ENCODE measurements at regions not wholly inside any gene's neighbourhood (a gene's known extent, or its start where the extent isn't known, plus 50 kb on each side); places are given as distances from the start of the nearest gene placed in this dataset.

DNA sequence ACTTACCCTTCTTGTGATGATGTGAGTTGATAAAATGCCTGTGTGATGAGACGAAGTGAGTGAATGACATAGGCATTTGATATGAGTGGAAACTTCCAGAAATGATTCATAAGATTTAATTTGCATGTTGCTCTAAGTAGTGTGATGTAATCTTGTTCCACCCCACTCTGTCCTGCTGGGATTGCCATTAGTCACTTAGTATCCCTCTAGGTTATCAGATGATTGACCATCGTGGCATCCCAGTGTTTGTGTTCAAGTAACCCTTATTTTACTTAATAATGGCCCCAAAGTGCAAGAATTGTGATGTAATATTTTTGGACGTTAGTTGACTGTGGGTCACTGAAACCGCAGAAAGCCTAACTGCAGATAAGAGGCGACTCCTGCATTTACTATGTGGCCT lies 214.4 kb upstream of the DIO2 start:
- TF ChIP-seq, protein P1, sequence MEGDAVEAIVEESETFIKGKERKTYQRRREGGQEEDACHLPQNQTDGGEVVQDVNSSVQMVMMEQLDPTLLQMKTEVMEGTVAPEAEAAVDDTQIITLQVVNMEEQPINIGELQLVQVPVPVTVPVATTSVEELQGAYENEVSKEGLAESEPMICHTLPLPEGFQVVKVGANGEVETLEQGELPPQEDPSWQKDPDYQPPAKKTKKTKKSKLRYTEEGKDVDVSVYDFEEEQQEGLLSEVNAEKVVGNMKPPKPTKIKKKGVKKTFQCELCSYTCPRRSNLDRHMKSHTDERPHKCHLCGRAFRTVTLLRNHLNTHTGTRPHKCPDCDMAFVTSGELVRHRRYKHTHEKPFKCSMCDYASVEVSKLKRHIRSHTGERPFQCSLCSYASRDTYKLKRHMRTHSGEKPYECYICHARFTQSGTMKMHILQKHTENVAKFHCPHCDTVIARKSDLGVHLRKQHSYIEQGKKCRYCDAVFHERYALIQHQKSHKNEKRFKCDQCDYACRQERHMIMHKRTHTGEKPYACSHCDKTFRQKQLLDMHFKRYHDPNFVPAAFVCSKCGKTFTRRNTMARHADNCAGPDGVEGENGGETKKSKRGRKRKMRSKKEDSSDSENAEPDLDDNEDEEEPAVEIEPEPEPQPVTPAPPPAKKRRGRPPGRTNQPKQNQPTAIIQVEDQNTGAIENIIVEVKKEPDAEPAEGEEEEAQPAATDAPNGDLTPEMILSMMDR (conservative IDR thresholded peaks at IDR 0.05; ENCODE audit: low read depth, low read length), result no peak
- no peak for TF ChIP-seq EZH2 (IDR thresholded peaks at IDR 0.05; ENCODE audit: low read length, unreplicated experiment)
